ENCODE measurements at regions not wholly inside any gene's neighbourhood (a gene's known extent, or its start where the extent isn't known, plus 50 kb on each side); places are given as distances from the start of the nearest gene placed in this dataset.

DNA sequence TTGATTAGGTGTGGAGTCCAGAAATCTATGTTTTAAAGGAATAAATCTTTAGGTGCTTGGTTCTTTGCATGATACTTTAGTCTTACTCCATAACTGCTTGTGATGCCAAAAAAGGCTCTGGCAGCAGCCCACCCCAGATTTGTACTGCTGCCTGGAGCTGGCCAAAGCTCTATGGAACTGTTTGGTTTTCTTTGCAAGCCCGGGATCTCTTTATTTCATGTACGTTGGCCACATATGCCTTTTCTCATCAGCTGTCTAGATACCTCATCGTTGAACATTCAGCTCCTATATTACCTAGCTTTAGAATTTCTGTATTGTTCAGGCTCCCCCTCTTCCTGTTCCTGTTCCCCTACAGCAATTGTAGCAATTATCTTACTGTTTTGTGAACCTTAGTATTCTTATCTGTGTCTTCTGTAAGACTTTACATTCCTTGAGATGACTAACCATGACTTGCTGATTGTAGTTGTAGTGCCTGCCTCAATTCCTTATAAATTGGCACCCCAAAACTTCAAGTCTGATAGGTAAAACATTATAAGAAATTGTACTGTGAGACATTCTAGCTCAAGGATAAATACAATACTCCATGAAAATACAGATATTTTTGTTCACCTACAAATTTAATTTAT lies 199.4 kb upstream of the GPRIN3 start:
- Histone ChIP-seq H3K9me3 (no peaks in the 10 kb centered on the region), H3K4me3 (no peak overlapping the region), H3K27me3 (ENCODE audit: low read depth) (no peaks in the 10 kb centered on the region), H3K36me3 (no peaks in the 10 kb centered on the region), H3K4me1 (no peaks in the 10 kb centered on the region), H3K27ac (no peak overlapping the region)
- intact Hi-C loops (cut with DNase I) = no loop called here
- ATAC-seq (no peak), DNase-seq (no peak)
- TF ChIP-seq, protein P1, sequence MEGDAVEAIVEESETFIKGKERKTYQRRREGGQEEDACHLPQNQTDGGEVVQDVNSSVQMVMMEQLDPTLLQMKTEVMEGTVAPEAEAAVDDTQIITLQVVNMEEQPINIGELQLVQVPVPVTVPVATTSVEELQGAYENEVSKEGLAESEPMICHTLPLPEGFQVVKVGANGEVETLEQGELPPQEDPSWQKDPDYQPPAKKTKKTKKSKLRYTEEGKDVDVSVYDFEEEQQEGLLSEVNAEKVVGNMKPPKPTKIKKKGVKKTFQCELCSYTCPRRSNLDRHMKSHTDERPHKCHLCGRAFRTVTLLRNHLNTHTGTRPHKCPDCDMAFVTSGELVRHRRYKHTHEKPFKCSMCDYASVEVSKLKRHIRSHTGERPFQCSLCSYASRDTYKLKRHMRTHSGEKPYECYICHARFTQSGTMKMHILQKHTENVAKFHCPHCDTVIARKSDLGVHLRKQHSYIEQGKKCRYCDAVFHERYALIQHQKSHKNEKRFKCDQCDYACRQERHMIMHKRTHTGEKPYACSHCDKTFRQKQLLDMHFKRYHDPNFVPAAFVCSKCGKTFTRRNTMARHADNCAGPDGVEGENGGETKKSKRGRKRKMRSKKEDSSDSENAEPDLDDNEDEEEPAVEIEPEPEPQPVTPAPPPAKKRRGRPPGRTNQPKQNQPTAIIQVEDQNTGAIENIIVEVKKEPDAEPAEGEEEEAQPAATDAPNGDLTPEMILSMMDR (IDR thresholded peaks at IDR 0.05) = no peak

DNA sequence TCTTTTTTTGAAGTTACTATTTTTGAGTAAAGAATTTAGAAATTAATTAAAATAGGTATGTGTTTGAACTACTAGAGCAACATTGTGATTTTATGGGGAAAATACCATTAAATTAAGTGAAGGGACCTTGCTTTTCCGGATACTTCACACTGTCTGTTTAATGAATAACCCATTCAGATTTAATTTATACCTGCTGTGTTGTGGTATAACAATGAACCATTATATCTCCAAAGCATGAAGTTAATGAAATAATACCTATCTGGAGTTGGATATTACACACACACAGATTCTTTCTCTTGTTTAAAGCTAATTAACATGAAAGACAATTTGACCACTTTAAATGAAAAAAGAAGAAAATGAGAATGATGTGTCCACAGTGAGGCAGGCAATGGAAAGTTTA lies 195.0 kb upstream of the GPRIN3 start:
- no peak for ATAC-seq
- TF ChIP-seq, protein P1 (IDR thresholded peaks at IDR 0.05) = no peak
- Histone ChIP-seq H3K4me1 (no peaks in the 10 kb centered on the region), H3K27ac (no peak overlapping the region), H3K27me3 (ENCODE audit: low read depth) (no peaks in the 10 kb centered on the region), H3K4me3 (no peak overlapping the region), H3K36me3 (no peaks in the 10 kb centered on the region), H3K9me3 (no peaks in the 10 kb centered on the region)
- no peak for DNase-seq
- intact Hi-C loops (cut with DNase I) = no loop called here

DNA sequence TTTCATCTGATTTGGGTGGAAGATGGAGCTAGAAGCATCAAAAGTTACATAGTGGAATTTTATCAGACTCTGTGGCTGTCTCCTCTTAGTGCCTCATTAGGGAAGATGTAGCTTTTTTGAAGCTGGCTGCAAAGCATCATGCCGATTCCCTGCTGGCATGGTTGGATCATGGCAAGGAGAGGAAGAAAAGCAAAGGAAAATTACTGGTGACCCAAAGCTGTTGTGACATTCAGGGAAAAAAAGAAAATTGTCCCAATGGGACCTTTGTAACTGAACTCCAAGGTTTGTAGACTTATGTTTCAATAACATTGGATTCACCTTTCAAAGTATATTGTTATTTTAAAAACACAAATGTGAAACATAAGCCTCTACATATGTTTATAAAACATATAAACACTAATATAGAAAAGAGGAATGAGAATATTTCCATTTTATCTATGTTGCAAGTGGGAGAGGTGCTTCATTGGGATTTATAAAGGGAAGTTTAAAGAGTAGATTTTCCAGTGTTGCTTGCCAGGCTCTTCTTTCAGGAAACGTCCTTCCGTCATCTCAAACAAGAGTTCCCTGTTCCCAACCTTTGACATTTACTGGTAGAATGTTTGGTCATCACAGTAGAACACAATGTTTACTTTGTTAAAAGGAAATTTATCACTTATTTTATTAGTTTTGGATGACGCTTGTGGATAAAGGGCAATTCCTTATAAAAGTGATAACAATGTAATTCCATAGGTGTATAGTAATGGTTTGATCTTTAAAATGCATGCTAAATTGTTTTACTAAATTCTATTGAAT lies 190.1 kb upstream of the GPRIN3 start:
- Histone ChIP-seq H3K9me3 (no peaks in the 10 kb centered on the region), H3K27ac (no peak overlapping the region), H3K4me1 (no peaks in the 10 kb centered on the region), H3K4me3 (no peak overlapping the region), H3K36me3 (no peaks in the 10 kb centered on the region), H3K27me3 (ENCODE audit: low read depth) (no peaks in the 10 kb centered on the region)
- DNase-seq (no peak), ATAC-seq (no peak)
- TF ChIP-seq, protein P1 (IDR thresholded peaks at IDR 0.05) = no peak
- intact Hi-C loops (cut with DNase I) = no loop called here

DNA sequence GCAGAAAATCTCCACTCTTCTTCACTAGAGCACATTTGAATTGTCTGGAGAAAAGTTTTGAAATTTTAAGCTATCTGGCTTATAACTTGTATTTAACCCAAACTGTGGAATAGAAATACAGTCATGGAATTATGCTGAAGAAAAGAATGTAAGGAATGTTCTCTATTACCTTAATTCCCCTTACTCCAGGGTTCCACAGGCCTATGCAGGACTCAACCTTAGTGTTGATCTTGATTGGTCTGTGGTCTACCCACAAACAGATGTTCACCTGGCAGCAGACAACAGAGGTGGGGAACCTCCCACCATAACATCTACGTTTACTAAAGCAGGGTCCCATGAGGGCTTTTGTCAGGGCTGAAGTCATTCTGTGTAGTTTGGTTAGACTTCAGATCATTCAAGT lies 189.3 kb upstream of the GPRIN3 start:
- Histone ChIP-seq H3K4me3 (no peak overlapping the region), H3K9me3 (no peaks in the 10 kb centered on the region), H3K4me1 (no peaks in the 10 kb centered on the region), H3K27me3 (ENCODE audit: low read depth) (no peaks in the 10 kb centered on the region), H3K36me3 (no peaks in the 10 kb centered on the region), H3K27ac (no peak overlapping the region)
- no peak for DNase-seq
- TF ChIP-seq, protein P1 (IDR thresholded peaks at IDR 0.05) = no peak
- no peak for ATAC-seq
- intact Hi-C loops (cut with DNase I) = no loop called here

DNA sequence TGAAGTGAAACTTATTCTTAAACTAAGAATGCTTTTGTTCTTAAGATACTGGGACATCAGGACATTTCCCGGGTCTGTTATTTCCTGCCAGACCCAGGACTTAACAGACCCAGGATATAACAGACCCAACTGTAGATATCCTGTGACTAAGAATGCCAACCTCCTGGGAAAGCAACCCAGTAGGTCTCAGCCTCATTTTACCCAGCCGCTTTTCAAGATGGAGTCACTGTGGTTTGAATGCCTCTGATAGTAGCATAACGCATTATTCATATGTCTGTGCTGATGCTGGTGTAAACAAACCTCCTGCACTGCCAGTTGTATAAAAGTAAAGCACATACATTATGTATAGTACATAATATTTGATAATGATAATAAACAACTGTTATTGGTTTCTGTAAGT lies 185.8 kb upstream of the GPRIN3 start:
- Histone ChIP-seq H3K4me3 (no peak overlapping the region), H3K9me3 (no peaks in the 10 kb centered on the region), H3K27ac (no peak overlapping the region), H3K36me3 (no peaks in the 10 kb centered on the region), H3K27me3 (ENCODE audit: low read depth) (no peaks in the 10 kb centered on the region), H3K4me1 (no peaks in the 10 kb centered on the region)
- intact Hi-C loops (cut with DNase I) = no loop called here
- DNase-seq (no peak), ATAC-seq (no peak)
- TF ChIP-seq, protein P1 (IDR thresholded peaks at IDR 0.05) = no peak
